ENCODE measurements at regions not wholly inside any gene's neighbourhood (a gene's known extent, or its start where the extent isn't known, plus 50 kb on each side); places are given as distances from the start of the nearest gene placed in this dataset.

DNA sequence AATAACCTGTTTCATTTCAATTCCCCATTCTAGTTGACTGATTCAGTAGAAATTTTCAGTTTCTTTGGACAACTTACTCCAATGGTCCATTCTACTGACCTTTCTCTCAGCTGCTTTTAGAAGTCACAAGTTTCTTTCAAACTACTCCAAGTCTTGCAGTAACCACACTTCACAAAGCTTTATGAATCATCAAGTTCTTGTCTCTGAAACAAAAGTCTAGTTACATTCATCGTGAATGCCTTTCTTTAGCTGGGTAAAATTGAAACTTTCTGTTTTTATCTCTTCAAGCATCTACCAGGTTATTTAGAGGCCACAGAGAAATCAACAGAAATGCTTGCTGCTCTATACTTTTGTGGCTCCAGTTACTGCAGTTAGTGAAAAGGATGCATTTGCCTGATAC is 405.4 kb downstream of the TMEM232 start:
- H3K14ac ChIP-seq (replicated peaks; ENCODE audit: low read depth, low read length): no peak overlapping the region
- no peak overlapping the region for H3K4ac ChIP-seq (ENCODE audit: low read depth, low read length)
- H3K4me2 ChIP-seq (ENCODE audit: low read depth, low read length): no peak overlapping the region
- H3K9ac ChIP-seq (ENCODE audit: low read depth, low read length): no peak overlapping the region
- no peak overlapping the region for H2BK120ac ChIP-seq (ENCODE audit: low read depth, low read length)
- H3K4me3 ChIP-seq (ENCODE audit: insufficient read depth, low read depth, low read length): no peak overlapping the region
- no peak overlapping the region for H4K5ac ChIP-seq (ENCODE audit: low read depth, low read length)
- ChIA-PET POLR2A (ENCODE audit: unreplicated experiment) (interaction anchor here (0.5 kb wide), 1 partner anchor 659 kb away, joined by 3 read pairs; no protein-coding TSS in a partner anchor), CTCF (no interaction called here)
- in situ Hi-C loops (cut with MboI; ENCODE audit: low sequenced_read_pairs) (no loop called here), intact Hi-C loops (cut with micrococcal nuclease) (no loop called here), dilution Hi-C loops (cut with HindIII; ENCODE audit: low sequenced_read_pairs, unreplicated experiment) (no loop called here)
- H2AK5ac ChIP-seq (ENCODE audit: low read depth, low read length): no peak overlapping the region
- no peak overlapping the region for H4K8ac ChIP-seq (ENCODE audit: low read depth in 2 of 2, low read length in 2 of 2)
- H2AFZ ChIP-seq (replicated peaks; ENCODE audit: low read length, poor library complexity): no peak overlapping the region
- H3K36me3 ChIP-seq (ENCODE audit: control insufficient read depth, insufficient read depth, low read length): no peaks in the 10 kb centered on the region
- H2BK15ac ChIP-seq (ENCODE audit: low read depth, low read length): no peak overlapping the region
- DNase-seq (no peak), ATAC-seq (ENCODE audit: low read depth) (no peak)
- WGBS, 2 experiments (ENCODE audit: extremely low coverage in 2 of 2, insufficient read length in 1 of 2): no CpG with 5 or more reads among the region's 1 CpG
- BruUV-seq (replicated peaks): no TSS peak
- H3K23ac ChIP-seq (ENCODE audit: low read depth, low read length): no peak overlapping the region
- no peaks in the 10 kb centered on the region for H3K4me1 ChIP-seq (ENCODE audit: control insufficient read depth, insufficient read depth, low read length)
- no peaks in the 10 kb centered on the region for H3K9me3 ChIP-seq (ENCODE audit: control insufficient read depth, insufficient read depth, low read length)
- H2BK5ac ChIP-seq (ENCODE audit: low read depth, low read length, poor library complexity, severe bottlenecking): no peak overlapping the region
- H4K20me1 ChIP-seq (ENCODE audit: insufficient read depth, low read length): no peaks in the 10 kb centered on the region
- no peaks in the 10 kb centered on the region for H3K79me1 ChIP-seq (ENCODE audit: low read depth in 1 of 2, low read length in 2 of 2)
- no peak overlapping the region for H3K27ac ChIP-seq (ENCODE audit: insufficient read depth, low read length)
- H3K9me1 ChIP-seq (ENCODE audit: insufficient read depth, low read length): no peaks in the 10 kb centered on the region
- TF ChIP-seq RFX5 (IDR thresholded peaks at IDR 0.05; ENCODE audit: low read depth, low read length) (no peak), RCOR1 (IDR thresholded peaks at IDR 0.05; ENCODE audit: insufficient replicate concordance, low read length) (no peak)
- TF ChIP-seq, protein P1, sequence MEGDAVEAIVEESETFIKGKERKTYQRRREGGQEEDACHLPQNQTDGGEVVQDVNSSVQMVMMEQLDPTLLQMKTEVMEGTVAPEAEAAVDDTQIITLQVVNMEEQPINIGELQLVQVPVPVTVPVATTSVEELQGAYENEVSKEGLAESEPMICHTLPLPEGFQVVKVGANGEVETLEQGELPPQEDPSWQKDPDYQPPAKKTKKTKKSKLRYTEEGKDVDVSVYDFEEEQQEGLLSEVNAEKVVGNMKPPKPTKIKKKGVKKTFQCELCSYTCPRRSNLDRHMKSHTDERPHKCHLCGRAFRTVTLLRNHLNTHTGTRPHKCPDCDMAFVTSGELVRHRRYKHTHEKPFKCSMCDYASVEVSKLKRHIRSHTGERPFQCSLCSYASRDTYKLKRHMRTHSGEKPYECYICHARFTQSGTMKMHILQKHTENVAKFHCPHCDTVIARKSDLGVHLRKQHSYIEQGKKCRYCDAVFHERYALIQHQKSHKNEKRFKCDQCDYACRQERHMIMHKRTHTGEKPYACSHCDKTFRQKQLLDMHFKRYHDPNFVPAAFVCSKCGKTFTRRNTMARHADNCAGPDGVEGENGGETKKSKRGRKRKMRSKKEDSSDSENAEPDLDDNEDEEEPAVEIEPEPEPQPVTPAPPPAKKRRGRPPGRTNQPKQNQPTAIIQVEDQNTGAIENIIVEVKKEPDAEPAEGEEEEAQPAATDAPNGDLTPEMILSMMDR (conservative IDR thresholded peaks at IDR 0.05; ENCODE audit: low read depth, low read length): no peak
- no peak overlapping the region for H2AK9ac ChIP-seq (replicated peaks; ENCODE audit: low read depth, low read length, poor library complexity)
- no peaks in the 10 kb centered on the region for H3K27me3 ChIP-seq (ENCODE audit: control insufficient read depth, insufficient read depth, low read length)
- H4K91ac ChIP-seq (ENCODE audit: insufficient read depth, low read depth, low read length): no peak overlapping the region
- H3K56ac ChIP-seq (ENCODE audit: extremely low read depth, insufficient read depth, low read length): no peak overlapping the region
- H2BK20ac ChIP-seq (ENCODE audit: low read depth, low read length): no peak overlapping the region
- H3K18ac ChIP-seq (ENCODE audit: low read depth, low read length): no peak overlapping the region

All from IMR-90 (cell line).